GM23248 (cell line): ENCODE measurements at regions not wholly inside any gene's neighbourhood (a gene's known extent, or its start where the extent isn't known, plus 50 kb on each side); places are given as distances from the start of the nearest gene placed in this dataset.

Experiments
- DNase-seq: peaks from one replicate; pipeline ENCODE4 v3.0.0-alpha.2; 2015
- H2AFZ ChIP-seq: fragments of 200-600 bp; sonication (generic); 2 replicates; pipeline ENCODE4 v1.6.1; 2016; ENCODE audit warnings: antibody characterized with exemption
- H3F3A ChIP-seq: fragments of 200-600 bp; sonication (generic); 2 replicates; pipeline ENCODE4 v1.6.1; 2016; ENCODE audit warnings: mild to moderate bottlenecking, antibody characterized with exemption, mixed run types; ENCODE audit not compliant: insufficient read depth
- H3K27ac ChIP-seq: fragments of 200-600 bp; sonication (generic); 2 replicates; pipeline ENCODE4 v1.5.1; 2016; ENCODE audit warnings: mild to moderate bottlenecking
- H3K27me3 ChIP-seq: fragments of 200-600 bp; sonication (generic); replicated peaks from 2 replicates; pipeline ENCODE4 v1.6.1; 2016; ENCODE audit warnings: mild to moderate bottlenecking; ENCODE audit not compliant: insufficient read depth
- H3K36me3 ChIP-seq: fragments of 200-600 bp; sonication (generic); 2 replicates; pipeline ENCODE4 v1.6.1; 2016; ENCODE audit warnings: low read depth, mild to moderate bottlenecking
- H3K4me1 ChIP-seq: fragments of 200-600 bp; sonication (generic); 2 replicates; pipeline ENCODE4 v1.6.1; 2016; ENCODE audit warnings: mild to moderate bottlenecking; ENCODE audit not compliant: insufficient read depth
- H3K4me2 ChIP-seq: fragments of 200-600 bp; sonication (generic); one replicate; pipeline ENCODE4 v1.6.1; 2016; ENCODE audit warnings: mild to moderate bottlenecking; ENCODE audit not compliant: unreplicated experiment
- H3K4me3 ChIP-seq: fragments of 200-600 bp; sonication (generic); 2 replicates; pipeline ENCODE4 v1.5.1; 2016; ENCODE audit warnings: mild to moderate bottlenecking
- H3K79me2 ChIP-seq: fragments of 200-600 bp; sonication (generic); 2 replicates; pipeline ENCODE4 v1.6.1; 2016; ENCODE audit warnings: mild to moderate bottlenecking; ENCODE audit not compliant: insufficient read depth
- H3K9ac ChIP-seq: fragments of 200-600 bp; sonication (generic); 2 replicates; pipeline ENCODE4 v1.6.1; 2016; ENCODE audit warnings: mild to moderate bottlenecking
- H3K9me2 ChIP-seq: fragments of 200-600 bp; sonication (generic); 2 replicates; pipeline ENCODE4 v1.6.1; 2016; ENCODE audit warnings: mixed run types, mild to moderate bottlenecking, moderate library complexity; ENCODE audit not compliant: insufficient read depth
- H3K9me3 ChIP-seq: fragments of 200-600 bp; sonication (generic); one replicate; pipeline ENCODE4 v1.6.1; 2017; ENCODE audit warnings: low read depth
- H4K20me1 ChIP-seq: fragments of 200-600 bp; sonication (generic); 2 replicates; pipeline ENCODE4 v1.6.0; 2016; ENCODE audit not compliant: insufficient read depth
- EZH2 ChIP-seq: fragments of 200-600 bp; sonication (generic); IDR thresholded peaks from 2 replicates; pipeline ENCODE4 v1.6.1; 2018; ENCODE audit warnings: antibody characterized with exemption, mild to moderate bottlenecking; ENCODE audit not compliant: insufficient read depth, poor library complexity, severe bottlenecking
- EZH2phosphoT487 ChIP-seq: fragments of 200-600 bp; sonication (generic); IDR thresholded peaks from 2 replicates; pipeline ENCODE4 v1.6.1; 2018; ENCODE audit warnings: antibody characterized with exemption, moderate library complexity, mild to moderate bottlenecking, low read depth; ENCODE audit not compliant: insufficient read depth
- WGBS, 2 experiments: methylation state at CpG; one replicate each; pipeline ENCODE4 v1.1.6; 2015 to 2017; ENCODE audit warnings: low lambda C conversion rate in 2 of 2, low coverage in 1 of 2; ENCODE audit errors: missing lambda C conversion rate in 2 of 2; 5-methylcytosine and 5-hydroxymethylcytosine counted together
- in situ Hi-C: fragments of 300-500 bp; cut with MboI; formaldehyde crosslinking; loops from 2 replicates; pipeline ENCODE4 v1.15.0; 2020

DNA sequence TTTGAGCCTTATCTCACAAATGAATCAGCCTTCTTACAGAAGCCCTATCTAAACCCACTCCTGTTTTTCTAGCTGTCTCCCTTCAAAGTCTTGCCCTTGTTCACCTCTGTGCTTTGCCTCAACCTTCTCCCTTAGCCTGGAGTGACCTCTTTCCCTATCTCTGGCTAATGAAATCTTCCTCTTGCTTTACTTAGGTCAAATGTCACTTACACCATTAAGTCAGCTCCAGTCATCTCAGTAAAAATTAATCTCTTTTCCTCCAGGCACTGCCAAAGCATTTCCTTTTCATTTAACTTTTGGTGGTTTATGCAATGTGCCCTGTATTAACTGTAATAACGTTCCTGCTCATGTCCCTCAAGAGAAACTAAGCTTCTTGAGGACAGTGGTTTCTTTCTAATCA, 596.5 kb upstream of the MIR17HG start:
- Histone ChIP-seq H3K27me3 (no peaks in the 10 kb centered on the region), H2AFZ (peak overlapping the region; percentile 35; the same call in 1 of the 2 replicates), H3K36me3 (no peaks in the 10 kb centered on the region), H3K79me2 (no peaks in the 10 kb centered on the region), H3K9me2 (no peaks in the 10 kb centered on the region), H3F3A (no peaks in the 10 kb centered on the region), H3K9ac (no peak overlapping the region), H3K4me2 (no peak overlapping the region), H3K9me3 (no peaks in the 10 kb centered on the region), H3K27ac (no peak overlapping the region), H4K20me1 (no peaks in the 10 kb centered on the region), H3K4me1 (no peaks in the 10 kb centered on the region), H3K4me3 (no peak overlapping the region)
- in situ Hi-C loops: no loop called here
- TF ChIP-seq EZH2phosphoT487 (no peak), EZH2 (no peak)
- WGBS, 2 experiments: 4 to 21% methylated on average over 1 of the region's 1 CpG
- DNase-seq: no peak

DNA sequence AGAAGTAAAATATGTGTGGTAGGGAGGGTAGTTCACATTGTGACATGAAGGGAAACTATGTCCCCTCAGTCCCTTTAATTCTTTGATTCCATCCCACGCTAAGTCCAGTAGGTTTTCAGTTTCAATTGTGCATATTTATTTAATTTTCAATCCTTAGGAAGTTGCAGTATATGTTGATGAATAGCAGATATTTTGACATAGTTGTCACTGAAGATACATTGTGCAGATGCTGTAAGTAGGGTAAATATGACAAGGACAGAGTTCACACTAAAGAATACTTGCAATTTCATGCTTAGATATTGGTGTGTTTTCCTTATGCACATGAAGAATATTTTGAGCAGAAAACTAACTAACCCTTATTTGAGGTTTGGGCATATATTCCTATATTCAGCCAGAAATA, 595.4 kb upstream of the MIR17HG start:
- DNase-seq: no peak
- in situ Hi-C loops: no loop called here
- Histone ChIP-seq H3K27ac (no peak overlapping the region), H3K9ac (no peak overlapping the region), H3K36me3 (no peaks in the 10 kb centered on the region), H3K27me3 (no peaks in the 10 kb centered on the region), H3K4me1 (no peaks in the 10 kb centered on the region), H3K79me2 (no peaks in the 10 kb centered on the region), H3K4me3 (no peak overlapping the region), H3K9me3 (no peaks in the 10 kb centered on the region), H3K9me2 (no peaks in the 10 kb centered on the region), H3F3A (peaks cover 6% of the 10 kb centered on the region; the same call in 1 of the 2 replicates), H4K20me1 (no peaks in the 10 kb centered on the region), H3K4me2 (no peak overlapping the region), H2AFZ (no peak overlapping the region)
- WGBS, 2 experiments: 65 to 84% methylated on average over 1 of the region's 1 CpG
- no peak for TF ChIP-seq EZH2
- no peak for TF ChIP-seq EZH2phosphoT487

DNA sequence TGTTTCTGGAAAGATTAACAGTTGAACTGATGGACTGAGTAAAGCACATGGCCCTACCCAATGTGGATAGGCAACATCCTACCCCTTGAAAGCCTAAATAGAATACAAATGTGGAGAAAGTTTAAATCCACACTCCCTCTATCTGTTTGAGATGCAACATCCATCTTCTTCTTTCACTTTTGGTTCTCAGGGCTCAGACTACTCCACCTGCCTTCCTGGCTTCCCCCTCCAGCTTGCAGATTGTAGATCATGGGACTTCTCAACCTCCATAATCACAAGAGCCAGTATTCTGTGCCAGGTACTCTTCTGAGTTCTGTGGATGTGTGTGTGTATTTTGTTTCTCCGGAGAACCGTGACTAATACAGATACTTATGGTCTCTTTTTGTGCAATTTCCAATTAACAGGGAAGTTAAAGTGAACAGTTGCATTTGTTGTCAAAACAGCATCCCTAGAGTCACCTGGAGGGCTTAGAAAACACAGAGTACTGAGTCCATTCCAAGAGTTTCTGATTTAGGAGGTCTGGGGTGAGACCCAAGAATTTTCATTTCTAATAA, 590.3 kb upstream of the MIR17HG start:
- TF ChIP-seq EZH2phosphoT487 (no peak), EZH2 (no peak)

DNA sequence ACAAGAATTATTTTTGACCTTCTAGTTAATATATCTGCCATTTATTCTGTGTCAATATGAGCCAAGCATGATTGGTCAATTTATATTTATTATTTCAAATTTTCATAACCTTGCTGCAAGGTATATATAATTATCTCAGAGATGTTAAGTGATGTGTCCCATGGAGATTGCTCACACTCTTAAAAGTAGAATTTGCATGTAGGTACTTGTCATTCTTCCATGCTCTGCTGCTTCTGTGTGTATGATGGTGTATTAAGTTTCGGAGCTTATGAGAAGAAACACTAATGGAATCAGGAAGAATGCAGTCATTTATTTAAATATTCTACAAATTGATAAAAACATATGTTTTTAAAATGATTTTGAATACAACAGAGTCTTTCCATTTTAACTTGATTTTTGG, 586.8 kb upstream of the MIR17HG start:
- DNase-seq: no peak
- Histone ChIP-seq H3K9ac (no peak overlapping the region), H3F3A (peaks cover 10% of the 10 kb centered on the region; the same call in 1 of the 2 replicates), H3K79me2 (no peaks in the 10 kb centered on the region), H3K4me3 (no peak overlapping the region), H3K27ac (no peak overlapping the region), H3K4me2 (no peak overlapping the region), H3K4me1 (peaks cover 8% of the 10 kb centered on the region; the same call in 1 of the 2 replicates), H2AFZ (no peak overlapping the region), H4K20me1 (no peaks in the 10 kb centered on the region), H3K9me2 (no peaks in the 10 kb centered on the region), H3K27me3 (no peaks in the 10 kb centered on the region), H3K36me3 (no peaks in the 10 kb centered on the region), H3K9me3 (no peaks in the 10 kb centered on the region)
- TF ChIP-seq EZH2 (no peak), EZH2phosphoT487 (no peak)
- in situ Hi-C loops: no loop called here
- WGBS, 2 experiments: 81 to 82% methylated on average over 1 of the region's 1 CpG

More for the DNA sequence above, 590.3 kb upstream of the MIR17HG start:
- Histone ChIP-seq H3F3A (peaks cover 10% of the 10 kb centered on the region; the same call in 1 of the 2 replicates), H3K27ac (peak overlapping the region; percentile 28; the same call in 1 of the 2 replicates), H3K27me3 (no peaks in the 10 kb centered on the region), H3K9me2 (no peaks in the 10 kb centered on the region), H3K36me3 (no peaks in the 10 kb centered on the region), H3K79me2 (no peaks in the 10 kb centered on the region), H3K4me3 (peak overlapping the region; percentile 67), H3K9me3 (no peaks in the 10 kb centered on the region), H3K4me1 (peaks cover 8% of the 10 kb centered on the region; the same call in 1 of the 2 replicates), H4K20me1 (no peaks in the 10 kb centered on the region), H3K4me2 (peak overlapping the region; percentile 81), H2AFZ (peak overlapping the region; percentile 82), H3K9ac (peak overlapping the region; percentile 4; the same call in 1 of the 2 replicates)
- in situ Hi-C loops: no loop called here
- 0 to 4% methylated on average over 2 of the region's 2 CpGs for WGBS, 2 experiments
- peak; percentile 53 for DNase-seq
